GM12874 (cell line): ENCODE measurements at regions not wholly inside any gene's neighbourhood (a gene's known extent, or its start where the extent isn't known, plus 50 kb on each side); places are given as distances from the start of the nearest gene placed in this dataset.

Source experiments
- TF ChIP-seq, protein P1 (sequence below): IDR thresholded peaks from 2 replicates; pipeline ENCODE4 v1.5.1; 2011; ENCODE audit warnings: low read depth, mild to moderate bottlenecking, control low read depth, low read length, moderate library complexity; ENCODE audit not compliant: insufficient read depth

DNA sequence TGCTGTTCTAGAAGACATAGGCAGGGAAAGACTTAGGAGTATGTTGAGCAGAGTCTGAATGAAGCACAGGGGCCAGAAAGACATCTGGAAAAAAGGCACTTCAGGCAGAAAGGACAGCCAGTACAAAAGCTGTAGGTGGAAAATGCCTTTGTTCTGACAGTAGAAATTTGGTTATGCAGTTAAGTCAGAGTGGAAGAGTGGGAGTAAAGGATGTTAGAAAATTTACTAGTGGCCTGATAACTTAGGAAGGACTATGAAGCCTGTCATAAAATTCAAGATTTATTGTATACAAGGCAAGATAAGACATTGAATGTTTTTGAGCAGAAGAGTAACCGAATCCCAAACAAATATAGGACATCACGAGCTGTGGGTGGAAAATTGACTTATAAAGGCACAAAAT lies 987.9 kb downstream of the PLA2G4A start:
- TF ChIP-seq, protein P1, sequence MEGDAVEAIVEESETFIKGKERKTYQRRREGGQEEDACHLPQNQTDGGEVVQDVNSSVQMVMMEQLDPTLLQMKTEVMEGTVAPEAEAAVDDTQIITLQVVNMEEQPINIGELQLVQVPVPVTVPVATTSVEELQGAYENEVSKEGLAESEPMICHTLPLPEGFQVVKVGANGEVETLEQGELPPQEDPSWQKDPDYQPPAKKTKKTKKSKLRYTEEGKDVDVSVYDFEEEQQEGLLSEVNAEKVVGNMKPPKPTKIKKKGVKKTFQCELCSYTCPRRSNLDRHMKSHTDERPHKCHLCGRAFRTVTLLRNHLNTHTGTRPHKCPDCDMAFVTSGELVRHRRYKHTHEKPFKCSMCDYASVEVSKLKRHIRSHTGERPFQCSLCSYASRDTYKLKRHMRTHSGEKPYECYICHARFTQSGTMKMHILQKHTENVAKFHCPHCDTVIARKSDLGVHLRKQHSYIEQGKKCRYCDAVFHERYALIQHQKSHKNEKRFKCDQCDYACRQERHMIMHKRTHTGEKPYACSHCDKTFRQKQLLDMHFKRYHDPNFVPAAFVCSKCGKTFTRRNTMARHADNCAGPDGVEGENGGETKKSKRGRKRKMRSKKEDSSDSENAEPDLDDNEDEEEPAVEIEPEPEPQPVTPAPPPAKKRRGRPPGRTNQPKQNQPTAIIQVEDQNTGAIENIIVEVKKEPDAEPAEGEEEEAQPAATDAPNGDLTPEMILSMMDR: no peak

- TF ChIP-seq, protein P1: peak; percentile 43; the same call in 1 of the 2 replicates
Observed at GRCh38 chr1:187817782-187818181, 989.0 kb downstream of the PLA2G4A start.

GRCh38 chr1:187819086-187819485 lies 990.3 kb downstream of the PLA2G4A start:
- TF ChIP-seq, protein P1: no peak

DNA sequence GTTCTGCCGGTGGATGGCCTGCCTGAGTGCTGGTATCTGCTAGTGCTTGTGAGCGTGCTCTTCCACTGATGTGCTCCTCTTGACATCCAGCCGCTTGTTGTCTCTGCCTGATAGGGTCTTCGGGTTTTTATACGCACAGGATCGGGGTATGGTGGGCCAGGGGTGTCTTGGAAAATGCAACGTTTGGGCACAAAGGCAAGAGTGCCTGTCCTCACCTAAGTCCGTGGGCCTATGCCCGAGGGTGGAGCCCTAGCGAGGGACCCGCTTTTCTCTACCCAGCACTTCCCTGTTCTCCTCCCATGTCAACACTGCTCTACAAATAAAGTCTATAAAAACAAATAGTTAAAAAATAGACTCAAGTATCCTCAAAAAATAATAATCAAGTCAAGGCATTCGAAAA lies 1007.8 kb downstream of the PLA2G4A start:
- TF ChIP-seq, protein P1: no peak

DNA sequence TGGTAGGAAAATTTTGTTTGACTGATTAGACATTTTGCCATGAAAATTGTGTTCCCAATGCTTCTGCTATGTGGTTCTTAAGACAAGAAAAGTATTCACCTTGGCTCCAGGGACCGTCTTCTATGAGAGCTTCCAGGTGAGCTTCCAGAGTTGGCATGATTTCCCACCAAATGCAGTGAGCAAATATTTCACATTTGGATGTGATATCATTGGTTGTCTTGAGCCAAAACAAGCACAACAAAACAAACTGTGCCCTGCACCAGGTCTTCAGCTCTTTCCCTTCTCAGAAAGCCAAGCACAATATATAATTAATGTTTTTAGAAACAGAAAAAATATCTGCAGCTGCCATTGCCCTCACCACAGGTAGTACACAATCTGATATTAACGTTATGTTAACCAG lies 1009.0 kb downstream of the PLA2G4A start:
- TF ChIP-seq, protein P1: no peak

DNA sequence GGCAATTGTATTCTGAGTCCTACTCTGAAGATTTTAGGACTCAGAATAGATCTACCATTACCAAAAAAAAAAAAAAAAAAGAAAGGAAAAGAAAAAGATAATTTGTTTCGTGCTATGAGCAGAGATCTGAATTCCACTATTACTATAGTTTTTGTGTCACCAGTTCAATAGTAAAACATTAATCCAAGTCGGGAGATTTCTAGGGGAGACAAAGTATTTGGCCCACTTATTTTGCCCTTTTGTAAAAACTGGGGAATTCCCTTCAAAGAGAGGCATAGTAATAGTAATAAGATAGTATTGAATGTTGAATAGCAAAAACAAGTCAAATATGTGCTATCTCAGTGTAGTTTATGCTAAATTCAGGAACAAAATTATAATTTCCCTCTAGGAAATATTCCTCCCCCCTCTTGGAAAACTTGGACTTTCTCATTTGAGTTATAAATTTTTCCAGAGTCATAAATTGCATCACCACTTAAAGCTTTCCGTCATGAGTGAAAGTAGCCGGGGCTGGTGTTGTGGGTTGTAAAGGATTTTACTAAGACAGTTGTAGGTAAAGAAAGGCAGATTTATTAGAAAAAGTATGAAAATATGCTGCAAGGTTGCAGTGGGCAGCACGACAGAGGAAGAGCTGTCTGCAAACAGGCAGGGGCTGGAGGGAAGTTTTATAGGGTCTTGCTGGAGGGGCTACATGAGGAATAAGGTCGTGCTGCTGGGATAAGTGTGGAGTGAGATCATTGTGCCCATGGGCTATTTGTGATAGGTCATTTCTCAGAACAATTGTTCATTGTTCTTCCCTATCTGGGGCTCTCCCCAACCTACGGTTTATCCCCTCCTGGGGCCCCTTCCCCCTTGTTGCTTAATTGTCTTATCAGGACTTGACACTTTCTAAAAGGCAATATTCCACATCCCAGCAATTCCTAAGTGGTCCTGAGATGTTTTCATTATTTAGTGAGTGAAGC lies 1009.9 kb downstream of the PLA2G4A start:
- TF ChIP-seq, protein P1: no peak

- TF ChIP-seq, protein P1: no peak
Observed at GRCh38 chr1:187839873-187840272, 1011.1 kb downstream of the PLA2G4A start.
